IMR-90 (cell line): ENCODE measurements at regions not wholly inside any gene's neighbourhood (a gene's known extent, or its start where the extent isn't known, plus 50 kb on each side); places are given as distances from the start of the nearest gene placed in this dataset.

Experiments
- ATAC-seq: fragments of 200-7000 bp; cut with Tn5 transposase; 2 replicates; pipeline ENCODE4 v1.9.1; 2020; ENCODE audit warnings: low read depth, mild to moderate bottlenecking, moderate library complexity
- BruUV-seq: library from RNA; stranded (reverse); fragments of 400-500 nt; replicated peaks from 2 replicates; lab custom pipeline; 2021; lab: Mats Ljungman, UMichigan
- CTCF ChIA-PET: fragments of 300-600 bp; formaldehyde crosslinking; extraction: SDS; loops from one replicate; lab custom pipeline; 2021; ENCODE audit warnings: antibody characterized with exemption; lab: Yijun Ruan, JAX
- POLR2A ChIA-PET: fragments of 300-600 bp; sonication (Branson Sonifier 250); formaldehyde crosslinking; loops from one replicate; lab custom pipeline; 2022; ENCODE audit warnings: antibody characterized with exemption; ENCODE audit not compliant: unreplicated experiment; lab: Charles Lee
- DNase-seq: peaks from one replicate; pipeline ENCODE4 v3.0.0; 2013
- H2AFZ ChIP-seq: replicated peaks from 2 replicates; pipeline ENCODE3; 2013; ENCODE audit warnings: low read length, mild to moderate bottlenecking; ENCODE audit not compliant: poor library complexity
- H2AK5ac ChIP-seq: 2 replicates; pipeline ENCODE4 v1.6.1; 2013; ENCODE audit warnings: low read depth, low read length, inconsistent platforms
- H2AK9ac ChIP-seq: replicated peaks from 2 replicates; pipeline ENCODE3; 2013; ENCODE audit warnings: mild to moderate bottlenecking, low read depth, low read length, moderate library complexity; ENCODE audit not compliant: poor library complexity
- H2BK120ac ChIP-seq: 2 replicates; pipeline ENCODE4 v1.6.1; 2013; ENCODE audit warnings: low read depth, low read length, inconsistent platforms
- H2BK15ac ChIP-seq: 3 replicates; pipeline ENCODE4 v1.6.1; 2013; ENCODE audit warnings: low read depth, low read length, inconsistent platforms
- H2BK20ac ChIP-seq: 2 replicates; pipeline ENCODE4 v1.6.1; 2013; ENCODE audit warnings: low read depth, mild to moderate bottlenecking, inconsistent platforms, low read length, moderate library complexity
- H2BK5ac ChIP-seq: 2 replicates; pipeline ENCODE4 v1.6.1; 2013; ENCODE audit warnings: mild to moderate bottlenecking, low read depth, low read length, inconsistent platforms; ENCODE audit not compliant: poor library complexity, severe bottlenecking
- H3K14ac ChIP-seq: replicated peaks from 2 replicates; pipeline ENCODE4 v1.6.1; 2013; ENCODE audit warnings: low read depth, low read length, inconsistent platforms
- H3K18ac ChIP-seq: 2 replicates; pipeline ENCODE4 v1.6.1; 2013; ENCODE audit warnings: low read depth, low read length, control low read depth
- H3K23ac ChIP-seq: 2 replicates; pipeline ENCODE4 v1.6.1; 2013; ENCODE audit warnings: low read depth, low read length, inconsistent platforms
- H3K27ac ChIP-seq: 2 replicates; pipeline ENCODE4 v1.5.1; 2013; ENCODE audit warnings: mild to moderate bottlenecking, control low read depth, low read length; ENCODE audit not compliant: insufficient read depth
- H3K27me3 ChIP-seq: 2 replicates; pipeline ENCODE4 v1.6.1; 2013; ENCODE audit warnings: low read length; ENCODE audit not compliant: control insufficient read depth, insufficient read depth
- H3K36me3 ChIP-seq: 2 replicates; pipeline ENCODE4 v1.6.1; 2013; ENCODE audit warnings: low read length, mixed read lengths; ENCODE audit not compliant: control insufficient read depth, insufficient read depth
- H3K4ac ChIP-seq: 2 replicates; pipeline ENCODE4 v1.6.1; 2013; ENCODE audit warnings: low read depth, low read length, inconsistent platforms
- H3K4me1 ChIP-seq: 2 replicates; pipeline ENCODE4 v1.6.1; 2013; ENCODE audit warnings: low read length, mixed read lengths; ENCODE audit not compliant: control insufficient read depth, insufficient read depth
- H3K4me2 ChIP-seq: 2 replicates; pipeline ENCODE4 v1.6.1; 2013; ENCODE audit warnings: low read depth, mild to moderate bottlenecking, control low read depth, low read length, moderate library complexity
- H3K4me3 ChIP-seq: 2 replicates; pipeline ENCODE4 v1.5.1; 2013; ENCODE audit warnings: low read depth, mild to moderate bottlenecking, control low read depth, low read length, moderate library complexity; ENCODE audit not compliant: insufficient read depth
- H3K56ac ChIP-seq: 2 replicates; pipeline ENCODE4 v1.6.1; 2013; ENCODE audit warnings: low read length, inconsistent platforms; ENCODE audit not compliant: insufficient read depth; ENCODE audit errors: extremely low read depth
- H3K79me1 ChIP-seq, 2 experiments: 2 replicates each; pipeline ENCODE4 v1.6.1; 2013; ENCODE audit warnings: low read length in 2 of 2, inconsistent platforms in 1 of 2, low read depth in 1 of 2
- H3K9ac ChIP-seq: 2 replicates; pipeline ENCODE4 v1.6.1; 2013; ENCODE audit warnings: low read depth, low read length, control low read depth
- H3K9me1 ChIP-seq: 2 replicates; pipeline ENCODE4 v1.6.1; 2013; ENCODE audit warnings: low read length, inconsistent platforms; ENCODE audit not compliant: insufficient read depth
- H3K9me3 ChIP-seq: 2 replicates; pipeline ENCODE4 v1.6.1; 2013; ENCODE audit warnings: low read length; ENCODE audit not compliant: control insufficient read depth, insufficient read depth
- H4K20me1 ChIP-seq: 2 replicates; pipeline ENCODE4 v1.6.1; 2013; ENCODE audit warnings: low read length, inconsistent platforms; ENCODE audit not compliant: insufficient read depth
- H4K5ac ChIP-seq: 2 replicates; pipeline ENCODE4 v1.6.1; 2013; ENCODE audit warnings: mild to moderate bottlenecking, low read depth, low read length, control low read depth
- H4K8ac ChIP-seq, 2 experiments: 2 replicates each; pipeline ENCODE4 v1.6.1; 2013; ENCODE audit warnings: low read depth in 2 of 2, low read length in 2 of 2, control low read depth in 1 of 2, inconsistent platforms in 1 of 2
- H4K91ac ChIP-seq: 2 replicates; pipeline ENCODE4 v1.6.1; 2013; ENCODE audit warnings: low read depth, low read length, inconsistent platforms; ENCODE audit not compliant: insufficient read depth
- BHLHE40 ChIP-seq: fragments of 150-350 bp; IDR thresholded peaks from 2 replicates; pipeline ENCODE4 v1.6.1; 2016; ENCODE audit warnings: mild to moderate bottlenecking, low read depth, low read length
- CEBPB ChIP-seq: IDR thresholded peaks from 2 replicates; pipeline ENCODE4 v1.6.1; 2012; ENCODE audit warnings: low read depth, low read length, improper control_type of control experiment
- CHD1 ChIP-seq: IDR thresholded peaks from 2 replicates; pipeline ENCODE4 v1.6.1; 2012; ENCODE audit warnings: low read depth, low read length, improper control_type of control experiment
- CTCF ChIP-seq: conservative IDR thresholded peaks from 2 replicates; pipeline ENCODE4 v1.5.1; 2012; ENCODE audit warnings: mild to moderate bottlenecking, low read depth, low read length, improper control_type of control experiment
- ELK1 ChIP-seq: fragments of 150-350 bp; IDR thresholded peaks from 2 replicates; pipeline ENCODE4 v1.6.1; 2016; ENCODE audit warnings: low read depth, mild to moderate bottlenecking, low read length, moderate library complexity, borderline replicate concordance
- FOS ChIP-seq: fragments of 150-350 bp; IDR thresholded peaks from 2 replicates; pipeline ENCODE4 v1.6.1; 2016; ENCODE audit warnings: low read depth, low read length
- MAZ ChIP-seq: IDR thresholded peaks from 2 replicates; pipeline ENCODE4 v1.6.1; 2012; ENCODE audit warnings: low read depth, mild to moderate bottlenecking, low read length, improper control_type of control experiment, moderate library complexity, borderline replicate concordance
- MXI1 ChIP-seq: IDR thresholded peaks from 2 replicates; pipeline ENCODE4 v1.6.1; 2012; ENCODE audit warnings: low read depth, mild to moderate bottlenecking, low read length, moderate library complexity, borderline replicate concordance
- NFE2L2 ChIP-seq: fragments of 150-350 bp; IDR thresholded peaks from 2 replicates; pipeline ENCODE4 v1.6.1; 2016; ENCODE audit warnings: low read depth, mild to moderate bottlenecking, low read length
- POLR2A ChIP-seq: IDR thresholded peaks from 2 replicates; pipeline ENCODE4 v1.6.1; 2012; ENCODE audit warnings: mild to moderate bottlenecking, low read depth, low read length
- RAD21 ChIP-seq: IDR thresholded peaks from 2 replicates; pipeline ENCODE4 v1.6.1; 2012; ENCODE audit warnings: low read length, improper control_type of control experiment
- RCOR1 ChIP-seq: IDR thresholded peaks from 2 replicates; pipeline ENCODE4 v1.6.1; 2012; ENCODE audit warnings: mild to moderate bottlenecking, low read length, improper control_type of control experiment; ENCODE audit not compliant: insufficient replicate concordance
- RFX5 ChIP-seq: IDR thresholded peaks from 2 replicates; pipeline ENCODE4 v1.8.0; 2012; ENCODE audit warnings: low read depth, mild to moderate bottlenecking, low read length, moderate library complexity
- SMC3 ChIP-seq: fragments of 150-350 bp; IDR thresholded peaks from 2 replicates; pipeline ENCODE4 v1.6.1; 2016; ENCODE audit warnings: low read depth, mild to moderate bottlenecking, antibody characterized with exemption, low read length, moderate library complexity
- USF2 ChIP-seq: fragments of 150-350 bp; IDR thresholded peaks from 2 replicates; pipeline ENCODE4 v1.6.1; 2017; ENCODE audit warnings: mild to moderate bottlenecking, antibody characterized with exemption, low read length, low read depth
- WGBS, 2 experiments: methylation state at CpG; one replicate each; pipeline versions ENCODE4 v1.1.5 to v1.1.7; 2013; ENCODE audit warnings: missing lambda C conversion rate in 2 of 2; ENCODE audit not compliant: insufficient read length in 1 of 2; ENCODE audit errors: extremely low coverage in 2 of 2; 5-methylcytosine and 5-hydroxymethylcytosine counted together
- dilution Hi-C: fragments of 300-500 bp; cut with HindIII; formaldehyde crosslinking; loops from one replicate; pipeline ENCODE4 v1.14.3; 2018; ENCODE audit warnings: low sequenced_read_pairs; ENCODE audit not compliant: unreplicated experiment
- in situ Hi-C: fragments of 300-500 bp; cut with MboI; formaldehyde crosslinking; loops from 3 replicates; pipeline ENCODE4 v1.14.3; 2019; ENCODE audit warnings: low sequenced_read_pairs, inconsistent platforms, mixed read lengths
- intact Hi-C: fragments of 100-400 bp; cut with micrococcal nuclease; formaldehyde crosslinking; loops from 2 replicates; pipeline ENCODE4 v1.10.0; 2022

GRCh38 chr1:55364216-55364615, 149.1 kb upstream of the USP24 start:
- no CpG with 5 or more reads among the region's 3 CpGs for WGBS, 2 experiments
- peaks cover 3% of the 10 kb centered on the region for H3K4me1 ChIP-seq
- TF ChIP-seq NFE2L2 (no peak), RCOR1 (no peak), USF2 (no peak), CHD1 (no peak), FOS (no peak), CTCF (no peak), RAD21 (no peak), MXI1 (no peak), RFX5 (no peak), SMC3 (no peak), ELK1 (no peak), BHLHE40 (no peak), MAZ (no peak), CEBPB (no peak), POLR2A (no peak)
- H3K9me1 ChIP-seq, result no peaks in the 10 kb centered on the region
- H2AK5ac ChIP-seq, result no peak overlapping the region
- H3K79me1 ChIP-seq, result no peaks in the 10 kb centered on the region
- no peak overlapping the region for H2BK15ac ChIP-seq
- BruUV-seq, result no TSS peak
- DNase-seq (no peak), ATAC-seq (no peak)
- H2BK20ac ChIP-seq, result no peak overlapping the region
- no peaks in the 10 kb centered on the region for H4K20me1 ChIP-seq
- no peak overlapping the region for H3K18ac ChIP-seq
- no peak overlapping the region; the same call in 1 of the 2 replicates for H3K4ac ChIP-seq
- no peak overlapping the region for H4K5ac ChIP-seq
- H2BK5ac ChIP-seq, result no peak overlapping the region
- in situ Hi-C loops, result no loop called here
- H2AFZ ChIP-seq, result no peak overlapping the region
- H3K4me2 ChIP-seq, result no peak overlapping the region
- intact Hi-C loops, result no loop called here
- H2BK120ac ChIP-seq, result no peak overlapping the region
- POLR2A ChIA-PET, result no interaction called here
- no peak overlapping the region for H3K23ac ChIP-seq
- no peak overlapping the region for H3K56ac ChIP-seq
- H3K27me3 ChIP-seq, result no peaks in the 10 kb centered on the region
- H2AK9ac ChIP-seq, result no peak overlapping the region
- CTCF ChIA-PET, result no interaction called here
- no peak overlapping the region for H3K9ac ChIP-seq
- dilution Hi-C loops, result no loop called here
- no peak overlapping the region for H4K8ac ChIP-seq
- H3K36me3 ChIP-seq, result no peaks in the 10 kb centered on the region
- H3K4me3 ChIP-seq, result no peak overlapping the region
- peak overlapping the region; percentile 53; the same call in 1 of the 2 replicates for H3K14ac ChIP-seq
- H3K9me3 ChIP-seq, result peaks cover 6% of the 10 kb centered on the region
- H4K91ac ChIP-seq, result no peak overlapping the region
- H3K27ac ChIP-seq, result no peak overlapping the region
